GM18951 (cell line): ENCODE measurements at regions not wholly inside any gene's neighbourhood (a gene's known extent, or its start where the extent isn't known, plus 50 kb on each side); places are given as distances from the start of the nearest gene placed in this dataset.

ENCODE experiments used
- POLR2A ChIP-seq: IDR thresholded peaks from 4 replicates; pipeline ENCODE4 v1.6.1; 2011; ENCODE audit warnings: mild to moderate bottlenecking; ENCODE audit not compliant: insufficient read length, insufficient read depth; ENCODE audit errors: extremely low read depth
- in situ Hi-C: fragments of 300-500 bp; cut with MboI; formaldehyde crosslinking; loops from one replicate; pipeline ENCODE4 v1.12.0; 2022; ENCODE audit warnings: low sequenced_read_pairs, mixed read lengths, inconsistent platforms; ENCODE audit not compliant: unreplicated experiment

- in situ Hi-C loops: no loop called here
- TF ChIP-seq POLR2A: no peak
These were observed 511.6 kb upstream of the ARGLU1 start for GRCh38 chr13:107079423-107080049.

DNA sequence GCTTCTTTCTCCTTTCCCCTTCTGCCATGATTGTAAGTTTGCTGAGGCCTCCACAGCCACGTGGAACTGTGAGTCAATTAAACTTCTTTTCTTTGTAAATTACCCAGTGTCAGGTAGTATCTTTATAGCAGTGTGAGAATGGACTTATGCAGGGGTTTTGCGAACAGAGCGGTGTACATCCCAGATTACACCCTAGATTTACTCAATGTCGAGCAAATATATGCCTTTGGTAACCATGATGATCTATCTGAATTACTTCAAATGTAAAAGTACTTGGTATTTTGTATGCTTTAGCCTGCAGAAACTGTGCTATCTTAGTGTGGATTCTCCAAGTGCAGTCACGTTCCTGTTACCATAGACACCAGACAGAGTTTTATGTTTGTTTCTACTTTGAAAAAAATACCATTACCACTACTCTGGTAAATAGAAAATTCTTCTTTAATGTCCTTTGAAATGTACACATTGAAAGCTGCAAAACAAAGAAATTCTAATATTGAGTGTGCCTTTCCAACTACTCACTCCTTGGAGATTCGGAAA is 510.4 kb upstream of the ARGLU1 start:
- in situ Hi-C loops: no loop called here
- TF ChIP-seq POLR2A: no peak

DNA sequence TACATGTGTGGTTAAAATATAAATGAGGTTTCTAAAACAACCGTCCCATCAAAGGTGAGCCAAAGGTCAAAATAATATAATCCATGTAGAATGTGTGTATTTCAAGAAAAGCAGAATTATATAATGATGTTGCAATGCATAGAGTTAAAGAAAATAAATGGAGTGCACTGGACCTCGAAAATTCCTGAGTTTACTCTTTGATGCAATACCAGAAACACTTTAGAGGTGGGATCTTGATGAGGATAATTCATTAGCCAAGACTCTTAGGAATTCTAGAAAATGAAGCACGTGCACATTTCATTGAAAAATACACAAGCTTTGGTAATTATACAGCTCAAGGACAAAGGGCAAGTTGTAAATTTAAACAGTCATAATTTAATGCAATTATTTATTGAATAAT is 508.9 kb upstream of the ARGLU1 start:
- in situ Hi-C loops: no loop called here
- TF ChIP-seq POLR2A: no peak

GRCh38 chr13:107075576-107075975 is 507.6 kb upstream of the ARGLU1 start:
- in situ Hi-C loops: no loop called here
- TF ChIP-seq POLR2A: no peak

GRCh38 chr13:107070792-107071191 is 502.9 kb upstream of the ARGLU1 start:
- no peak for TF ChIP-seq POLR2A
- in situ Hi-C loops: no loop called here

- in situ Hi-C loops: no loop called here
- no peak for TF ChIP-seq POLR2A
These were observed 501.3 kb upstream of the ARGLU1 start for GRCh38 chr13:107069108-107069776.

GRCh38 chr13:107067381-107067780 is 499.4 kb upstream of the ARGLU1 start:
- in situ Hi-C loops: no loop called here

DNA sequence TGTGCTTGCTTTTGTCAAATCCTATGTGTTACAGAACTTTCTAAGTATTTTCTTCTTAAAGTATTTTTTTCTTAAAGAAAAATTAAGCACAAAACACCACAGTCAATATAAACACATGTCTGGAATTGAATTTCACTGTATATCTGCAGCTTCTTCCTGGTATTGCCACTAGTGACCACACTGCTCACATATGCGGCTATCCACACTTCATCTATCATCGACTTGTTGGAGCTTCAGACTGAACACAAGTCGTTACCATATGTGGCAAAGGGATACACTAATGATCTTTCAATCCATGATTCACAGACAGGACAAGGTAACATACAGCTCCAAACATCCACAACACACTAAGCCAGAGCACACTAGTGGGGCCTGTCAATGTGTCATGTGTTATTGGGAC is 498.4 kb upstream of the ARGLU1 start:
- TF ChIP-seq POLR2A: no peak

More at GRCh38 chr13:107067381-107067780, 499.4 kb upstream of the ARGLU1 start:
- no peak for TF ChIP-seq POLR2A

DNA sequence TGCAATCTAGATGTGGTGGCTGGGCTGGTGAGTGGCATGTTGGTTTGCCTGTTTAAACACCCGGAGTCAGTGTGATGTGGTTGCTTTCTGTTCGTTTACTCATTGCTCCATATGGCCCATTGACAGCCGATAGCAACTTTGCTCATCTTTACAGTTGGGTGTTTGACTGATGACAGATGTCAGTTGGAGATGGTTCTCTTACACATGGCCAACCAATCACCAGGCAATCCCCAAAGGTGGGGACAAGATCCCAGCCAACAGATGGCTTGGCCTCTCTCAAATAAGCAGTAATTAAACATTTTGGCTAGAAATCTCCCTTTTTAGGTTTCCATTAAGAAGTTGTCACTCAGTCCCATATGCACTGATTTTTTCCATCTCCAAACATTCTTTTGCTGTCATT is 497.1 kb upstream of the ARGLU1 start:
- in situ Hi-C loops: no loop called here
- no peak for TF ChIP-seq POLR2A

More for the DNA sequence above, 498.4 kb upstream of the ARGLU1 start:
- in situ Hi-C loops: no loop called here

DNA sequence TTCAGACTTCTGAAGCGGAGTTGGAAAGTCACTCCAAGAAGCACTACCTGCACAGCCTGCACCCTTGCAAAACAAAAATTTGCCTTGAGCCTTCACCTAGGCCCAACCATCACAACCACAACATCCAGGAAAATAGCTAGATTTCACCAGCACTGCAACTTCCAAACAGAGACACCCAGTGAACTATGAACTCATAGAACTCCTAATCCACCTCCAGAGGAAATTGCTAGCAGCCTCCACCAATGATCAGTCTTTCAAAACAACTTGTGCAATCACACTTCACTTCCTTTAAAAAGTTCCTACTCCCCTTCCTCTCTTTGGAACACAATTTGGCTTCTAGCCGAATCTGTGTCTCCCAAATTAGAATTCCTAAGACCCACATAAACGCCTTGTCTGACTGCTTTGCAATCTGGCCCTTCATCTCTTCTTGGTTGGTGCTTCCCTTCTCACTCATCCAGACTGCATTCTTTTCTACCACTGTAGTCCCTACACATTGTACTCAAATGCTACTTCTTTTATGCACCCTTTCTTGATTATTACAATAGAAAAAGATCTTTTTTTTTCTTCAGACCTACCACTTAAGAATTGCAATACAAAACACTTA is 489.2 kb upstream of the ARGLU1 start:
- in situ Hi-C loops: no loop called here
- TF ChIP-seq POLR2A: no peak

- TF ChIP-seq POLR2A: no peak
- in situ Hi-C loops: no loop called here
These were observed 475.4 kb upstream of the ARGLU1 start for GRCh38 chr13:107043021-107043956.

DNA sequence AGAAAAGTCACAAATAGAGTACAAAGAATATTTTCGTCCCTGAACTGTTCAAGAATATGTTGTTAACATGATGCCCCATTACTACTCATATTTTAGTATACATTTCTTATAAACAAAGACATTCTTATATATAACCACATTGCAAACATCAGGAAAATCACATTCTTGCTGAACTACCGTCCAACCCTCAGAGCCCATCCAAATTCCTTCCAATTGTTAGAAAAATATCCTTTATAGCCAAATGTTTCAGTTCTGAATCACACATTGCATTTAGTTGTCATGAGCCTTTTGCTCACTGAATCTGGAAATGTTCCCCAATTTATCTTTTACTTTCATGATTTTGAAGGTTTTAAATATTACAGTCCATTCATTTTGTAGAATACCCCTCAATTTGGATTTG is 467.8 kb upstream of the ARGLU1 start:
- no peak for TF ChIP-seq POLR2A
- in situ Hi-C loops: no loop called here

DNA sequence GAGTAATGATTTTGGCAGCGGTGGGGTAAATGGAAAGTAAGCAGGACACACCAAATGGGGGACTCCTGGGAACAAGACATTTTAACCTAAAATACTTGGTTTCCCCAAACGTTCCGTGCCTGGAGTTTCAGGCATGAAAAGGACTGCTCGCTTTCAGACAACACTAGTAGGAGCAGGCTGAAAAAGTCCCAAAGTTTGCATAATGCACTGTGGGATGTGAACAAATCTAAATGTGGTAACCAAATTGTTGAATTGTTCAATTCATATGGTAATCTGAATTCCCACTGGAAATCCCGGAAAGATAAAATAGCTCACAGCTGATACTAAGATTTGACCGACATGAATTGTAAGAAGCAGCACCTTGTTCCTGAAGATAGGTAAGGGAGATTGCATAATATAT is 467.2 kb upstream of the ARGLU1 start:
- in situ Hi-C loops: no loop called here
- no peak for TF ChIP-seq POLR2A
